Activated CD4-positive, alpha-beta T cell treated with anti-CD3 and anti-CD28 coated beads for 4 hours (primary cell): ENCODE measurements at regions not wholly inside any gene's neighbourhood (a gene's known extent, or its start where the extent isn't known, plus 50 kb on each side); places are given as distances from the start of the nearest gene placed in this dataset.

Experiments
- DNase-seq, 2 donors: peaks; one replicate each; pipeline ENCODE4 v3.0.0-alpha.2; 2020

DNA sequence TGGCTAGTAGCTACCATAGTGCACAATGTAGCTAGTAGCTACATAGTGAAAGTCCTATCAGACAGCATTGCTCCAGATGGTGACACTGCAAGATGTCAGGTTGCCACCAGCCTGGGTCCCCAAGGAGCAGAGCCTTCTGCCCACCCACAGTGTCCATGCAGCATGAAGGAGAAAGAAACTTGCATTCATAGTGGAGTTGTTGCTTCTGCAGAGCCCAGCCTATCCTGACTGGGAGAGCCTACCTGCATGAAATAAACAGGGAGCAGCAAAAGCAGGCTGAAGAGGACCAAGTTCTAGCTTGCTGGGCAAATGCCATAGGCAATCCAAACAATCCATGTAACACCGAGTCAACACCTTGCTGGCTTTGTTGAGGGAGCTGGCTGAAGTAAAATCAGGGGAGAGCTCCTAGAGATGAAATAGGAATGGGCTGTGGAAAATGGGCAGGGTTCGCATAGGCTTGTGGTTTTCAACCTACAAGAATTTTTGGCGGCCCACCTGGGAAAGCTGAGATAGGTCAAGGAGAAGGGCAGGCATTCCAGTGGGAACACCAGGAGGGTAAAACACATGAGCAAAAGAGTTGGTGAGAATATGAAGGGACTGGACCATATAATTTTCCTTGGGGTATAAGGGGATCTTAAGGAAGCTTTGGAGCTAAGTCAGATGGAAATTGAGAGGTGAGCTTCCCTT lies 195.8 kb downstream of the CYP26B1 start:
- DNase-seq, result no peak

- DNase-seq, result no peak
Observed at GRCh38 chr2:71951083-71951468, 196.6 kb downstream of the CYP26B1 start.

GRCh38 chr2:71950256-71951082 lies 197.2 kb downstream of the CYP26B1 start:
- DNase-seq, result no peak

GRCh38 chr2:71949537-71949798 lies 198.2 kb downstream of the CYP26B1 start:
- DNase-seq, result no peak

- no peak for DNase-seq
Observed at GRCh38 chr2:71948781-71949536, 198.7 kb downstream of the CYP26B1 start.

- DNase-seq, result no peak
Observed at GRCh38 chr2:71947809-71948208, 199.9 kb downstream of the CYP26B1 start.

DNA sequence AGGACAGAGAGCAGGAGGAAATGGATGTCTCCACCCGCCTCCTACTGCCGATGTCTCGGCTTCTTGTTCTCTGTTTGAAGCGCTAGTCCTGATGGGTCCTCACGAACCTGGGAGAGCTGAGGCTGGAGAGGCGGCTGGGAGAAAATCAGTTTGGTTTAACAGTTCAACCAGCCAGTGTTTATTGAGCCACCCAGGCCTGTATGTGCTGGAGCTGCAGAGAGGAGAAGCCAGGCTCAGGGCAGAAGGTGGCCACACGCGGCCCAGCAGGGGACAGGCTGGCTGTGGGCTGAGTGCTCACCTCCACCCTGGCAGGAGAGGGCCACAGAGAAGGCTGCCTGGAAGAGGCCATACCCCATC lies 202.1 kb downstream of the CYP26B1 start:
- DNase-seq, result no peak

- no peak for DNase-seq
Observed at GRCh38 chr2:71944806-71945602, 202.7 kb downstream of the CYP26B1 start.

GRCh38 chr2:71944183-71944550 lies 203.5 kb downstream of the CYP26B1 start:
- no peak for DNase-seq

GRCh38 chr2:71943238-71944182 lies 204.2 kb downstream of the CYP26B1 start:
- DNase-seq, result no peak

DNA sequence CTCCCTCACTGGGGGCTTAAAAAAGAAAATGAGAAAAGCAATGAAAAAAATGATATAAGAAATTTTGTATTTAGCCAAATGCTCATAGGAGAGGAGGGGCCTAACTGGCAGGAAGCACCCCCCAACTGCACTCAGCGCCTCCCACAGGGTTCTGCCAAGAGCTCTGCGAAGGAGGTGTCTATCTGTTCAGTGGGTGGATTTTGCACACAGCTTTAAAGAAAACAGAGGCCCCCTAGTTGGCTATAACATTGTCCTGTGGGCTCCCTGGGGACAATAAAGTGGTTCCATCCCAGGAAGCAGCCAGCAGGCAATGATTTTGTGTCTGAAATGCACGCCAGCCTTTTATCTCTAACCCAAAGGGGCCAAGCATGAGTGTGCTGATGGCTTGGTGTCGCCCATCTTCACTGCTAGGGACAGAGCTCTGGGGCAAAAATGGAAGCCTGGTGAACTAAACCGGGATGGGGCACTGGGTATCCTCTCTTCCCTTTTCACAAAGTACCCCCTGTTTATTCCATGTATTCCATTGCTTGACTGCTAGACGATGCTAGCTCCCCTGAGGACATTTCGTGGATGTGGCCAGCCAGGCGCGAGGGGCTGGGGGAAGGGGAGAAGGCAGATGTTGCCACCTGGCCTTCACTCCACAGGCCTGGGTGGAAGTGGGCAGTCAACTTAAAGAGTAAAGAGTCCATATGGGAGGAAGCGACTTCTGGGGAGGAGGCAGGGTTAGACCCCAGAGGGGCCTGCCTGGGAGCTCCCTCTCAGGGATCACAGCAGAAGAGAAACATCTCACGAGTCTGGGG lies 205.7 kb downstream of the CYP26B1 start:
- no peak for DNase-seq

- DNase-seq, result no peak
Observed at GRCh38 chr2:71940695-71941094, 207.0 kb downstream of the CYP26B1 start.

DNA sequence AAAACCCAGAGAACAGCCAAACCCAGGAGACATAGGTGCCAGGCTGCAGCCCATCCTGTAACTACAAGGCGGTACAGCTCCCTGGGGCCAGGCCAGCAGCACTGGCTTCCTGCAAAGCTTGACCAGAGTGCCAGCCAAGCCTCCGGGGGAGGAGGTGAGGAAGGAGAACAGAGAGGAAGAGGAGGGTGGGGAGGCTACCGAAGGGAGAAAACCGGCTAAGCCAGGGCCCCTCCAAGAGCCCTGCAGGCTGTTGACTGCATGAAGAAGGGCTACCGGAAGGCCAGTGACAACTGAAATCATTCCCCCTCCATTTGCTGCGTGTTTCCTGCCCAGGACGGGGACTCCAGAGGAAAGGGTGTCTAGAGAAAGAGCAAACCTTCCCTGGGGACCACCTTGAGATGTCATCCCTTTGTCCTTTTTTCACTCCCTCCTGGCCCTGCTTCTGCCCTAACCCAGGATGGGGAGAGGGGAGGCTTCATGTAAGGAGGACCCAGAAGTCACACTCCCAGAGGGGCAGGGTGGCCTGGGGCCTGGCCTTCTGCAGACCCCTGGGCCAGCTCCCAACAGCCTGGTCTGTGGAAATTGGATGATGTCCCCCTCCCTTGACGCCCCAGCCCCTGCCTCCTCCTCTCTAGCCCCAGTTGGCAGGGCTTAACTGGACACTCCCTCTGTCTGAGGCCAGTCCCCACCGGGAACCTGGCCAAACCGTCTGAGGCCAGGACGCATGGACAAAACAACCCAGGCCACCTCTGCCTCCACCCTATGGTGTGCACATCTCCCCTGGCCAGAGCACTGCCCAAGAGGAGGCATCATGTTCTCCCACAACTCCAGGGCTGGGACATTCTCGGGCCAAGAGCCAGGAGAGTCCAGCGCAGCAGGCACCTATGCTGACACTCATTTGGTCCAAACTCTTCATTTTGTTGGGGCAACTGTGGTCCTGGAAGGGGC lies 207.8 kb downstream of the CYP26B1 start:
- DNase-seq, result no peak

GRCh38 chr2:71938659-71939587 lies 208.7 kb downstream of the CYP26B1 start:
- no peak for DNase-seq

- no peak for DNase-seq
Observed at GRCh38 chr2:71938108-71938507, 209.6 kb downstream of the CYP26B1 start.

GRCh38 chr2:71937396-71937795 lies 210.3 kb downstream of the CYP26B1 start:
- DNase-seq, result no peak

GRCh38 chr2:71936076-71937030 lies 211.3 kb downstream of the CYP26B1 start:
- DNase-seq, result no peak
